Fibroblast of mammary gland (primary cell): ENCODE measurements at regions not wholly inside any gene's neighbourhood (a gene's known extent, or its start where the extent isn't known, plus 50 kb on each side); places are given as distances from the start of the nearest gene placed in this dataset.

Source experiments
- DNase-seq: peaks from one replicate; pipeline ENCODE4 v3.0.0-alpha.2; 2010; ENCODE audit warnings: low read depth
- H3K4me3 ChIP-seq: 2 replicates; pipeline ENCODE4 v1.5.1; 2011; ENCODE audit warnings: low read depth, mild to moderate bottlenecking, low read length, moderate library complexity; ENCODE audit not compliant: control insufficient read depth
- TF ChIP-seq, protein P1 (sequence below): conservative IDR thresholded peaks from 2 replicates; pipeline ENCODE4 v1.5.1; 2011; ENCODE audit warnings: low read depth, low read length, inconsistent platforms; ENCODE audit not compliant: control insufficient read depth, insufficient read depth

DNA sequence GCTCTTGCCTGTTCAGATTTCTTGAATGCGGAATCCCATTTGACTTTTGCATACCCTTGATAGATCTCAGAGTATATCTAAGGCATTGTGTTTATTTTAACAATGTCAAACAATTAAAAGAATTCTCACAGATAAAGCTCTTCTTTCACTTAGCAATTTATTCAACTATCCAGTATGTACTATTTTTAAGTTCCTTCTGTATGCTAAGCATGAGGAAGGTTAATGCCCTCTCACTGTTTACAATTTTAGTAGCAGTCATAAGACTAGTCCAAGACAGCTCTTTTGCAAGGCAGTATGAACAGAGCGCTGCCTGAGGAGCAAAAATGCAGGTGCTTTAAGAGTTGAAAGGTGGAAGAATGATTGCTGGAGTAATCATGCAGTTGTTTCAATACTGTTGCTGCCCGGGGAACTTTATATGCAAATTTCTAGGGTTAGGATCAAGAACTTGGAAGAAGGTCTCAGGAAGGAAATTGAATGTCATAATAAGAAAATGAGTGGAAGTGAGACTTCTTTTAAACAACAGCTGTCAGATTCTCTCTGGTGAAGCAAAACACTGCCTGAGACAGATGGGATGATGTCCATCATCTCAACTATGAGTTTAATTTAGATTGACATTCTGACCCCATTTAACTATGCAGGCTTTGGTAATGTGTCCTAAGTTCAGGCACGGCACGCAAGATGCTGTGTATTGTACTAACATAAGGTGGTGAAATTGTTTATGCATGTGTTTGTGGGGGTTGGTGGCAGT is 1303.5 kb upstream of the CITED2 start:
- DNase-seq = no peak
- H3K4me3 ChIP-seq = no peak overlapping the region
- TF ChIP-seq, protein P1, sequence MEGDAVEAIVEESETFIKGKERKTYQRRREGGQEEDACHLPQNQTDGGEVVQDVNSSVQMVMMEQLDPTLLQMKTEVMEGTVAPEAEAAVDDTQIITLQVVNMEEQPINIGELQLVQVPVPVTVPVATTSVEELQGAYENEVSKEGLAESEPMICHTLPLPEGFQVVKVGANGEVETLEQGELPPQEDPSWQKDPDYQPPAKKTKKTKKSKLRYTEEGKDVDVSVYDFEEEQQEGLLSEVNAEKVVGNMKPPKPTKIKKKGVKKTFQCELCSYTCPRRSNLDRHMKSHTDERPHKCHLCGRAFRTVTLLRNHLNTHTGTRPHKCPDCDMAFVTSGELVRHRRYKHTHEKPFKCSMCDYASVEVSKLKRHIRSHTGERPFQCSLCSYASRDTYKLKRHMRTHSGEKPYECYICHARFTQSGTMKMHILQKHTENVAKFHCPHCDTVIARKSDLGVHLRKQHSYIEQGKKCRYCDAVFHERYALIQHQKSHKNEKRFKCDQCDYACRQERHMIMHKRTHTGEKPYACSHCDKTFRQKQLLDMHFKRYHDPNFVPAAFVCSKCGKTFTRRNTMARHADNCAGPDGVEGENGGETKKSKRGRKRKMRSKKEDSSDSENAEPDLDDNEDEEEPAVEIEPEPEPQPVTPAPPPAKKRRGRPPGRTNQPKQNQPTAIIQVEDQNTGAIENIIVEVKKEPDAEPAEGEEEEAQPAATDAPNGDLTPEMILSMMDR = no peak

- DNase-seq = peak; percentile 23
These were observed 1297.5 kb upstream of the CITED2 start for GRCh38 chr6:140671926-140672325.

GRCh38 chr6:140670021-140670420 is 1295.6 kb upstream of the CITED2 start:
- peak; percentile 70 for DNase-seq
- H3K4me3 ChIP-seq = no peak overlapping the region
- TF ChIP-seq, protein P1 = no peak

More at GRCh38 chr6:140671926-140672325, 1297.5 kb upstream of the CITED2 start:
- H3K4me3 ChIP-seq = no peak overlapping the region
- TF ChIP-seq, protein P1 = peak; percentile 12

GRCh38 chr6:140669321-140669720 is 1294.9 kb upstream of the CITED2 start:
- TF ChIP-seq, protein P1 = no peak
- no peak overlapping the region for H3K4me3 ChIP-seq
- DNase-seq = no peak

DNA sequence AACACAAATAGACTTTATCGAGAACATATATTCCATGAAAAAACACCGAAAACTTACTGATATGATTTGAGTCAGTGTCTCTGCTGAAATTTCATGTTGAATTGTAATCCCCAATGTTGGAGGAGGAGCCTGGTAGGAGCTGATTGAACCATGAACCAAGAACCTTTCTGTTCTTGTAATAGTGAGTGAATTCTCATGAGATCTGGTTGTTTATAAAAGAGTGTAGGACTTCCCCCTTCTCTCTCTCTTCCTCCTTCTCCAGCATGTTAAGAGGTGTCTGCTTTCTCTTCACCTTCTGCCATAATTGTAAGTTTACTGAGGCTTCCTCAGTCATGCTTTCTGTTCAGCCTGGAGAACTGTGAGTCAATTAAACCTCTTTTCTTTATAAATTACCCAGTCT is 1289.3 kb upstream of the CITED2 start:
- H3K4me3 ChIP-seq = no peak overlapping the region
- no peak for DNase-seq
- TF ChIP-seq, protein P1 = no peak

GRCh38 chr6:140663094-140663493 is 1288.6 kb upstream of the CITED2 start:
- no peak overlapping the region for H3K4me3 ChIP-seq
- TF ChIP-seq, protein P1 = no peak
- DNase-seq = no peak
